GM12873 (cell line): ENCODE measurements at regions not wholly inside any gene's neighbourhood (a gene's known extent, or its start where the extent isn't known, plus 50 kb on each side); places are given as distances from the start of the nearest gene placed in this dataset.

Experiments used
- TF ChIP-seq, protein P1 (sequence below): IDR thresholded peaks from 2 replicates; pipeline ENCODE4 v1.5.1; 2012; ENCODE audit warnings: low read depth, mild to moderate bottlenecking, moderate library complexity, low read length, control low read depth; ENCODE audit not compliant: insufficient read depth; ENCODE audit errors: missing control alignments

DNA sequence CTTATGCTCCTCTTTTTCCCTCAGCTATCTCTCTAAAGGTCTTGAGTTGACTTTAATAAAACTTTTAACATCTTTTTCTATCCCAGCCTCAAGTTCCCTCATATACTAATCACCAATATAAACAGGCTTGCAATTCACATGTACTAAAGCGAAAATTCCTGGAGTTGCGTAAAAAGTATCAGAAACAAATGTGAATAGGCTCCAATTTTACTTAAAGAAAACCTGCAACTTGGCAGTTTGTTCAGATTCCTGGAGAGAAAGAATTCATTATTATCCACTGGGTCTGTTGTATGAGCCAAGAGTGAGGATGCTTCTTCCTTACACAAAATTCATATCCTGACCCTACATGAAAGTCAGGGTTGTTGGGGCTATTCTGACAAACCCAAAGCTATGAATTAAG, 384.2 kb downstream of the DTWD2 start:
- TF ChIP-seq, protein P1, sequence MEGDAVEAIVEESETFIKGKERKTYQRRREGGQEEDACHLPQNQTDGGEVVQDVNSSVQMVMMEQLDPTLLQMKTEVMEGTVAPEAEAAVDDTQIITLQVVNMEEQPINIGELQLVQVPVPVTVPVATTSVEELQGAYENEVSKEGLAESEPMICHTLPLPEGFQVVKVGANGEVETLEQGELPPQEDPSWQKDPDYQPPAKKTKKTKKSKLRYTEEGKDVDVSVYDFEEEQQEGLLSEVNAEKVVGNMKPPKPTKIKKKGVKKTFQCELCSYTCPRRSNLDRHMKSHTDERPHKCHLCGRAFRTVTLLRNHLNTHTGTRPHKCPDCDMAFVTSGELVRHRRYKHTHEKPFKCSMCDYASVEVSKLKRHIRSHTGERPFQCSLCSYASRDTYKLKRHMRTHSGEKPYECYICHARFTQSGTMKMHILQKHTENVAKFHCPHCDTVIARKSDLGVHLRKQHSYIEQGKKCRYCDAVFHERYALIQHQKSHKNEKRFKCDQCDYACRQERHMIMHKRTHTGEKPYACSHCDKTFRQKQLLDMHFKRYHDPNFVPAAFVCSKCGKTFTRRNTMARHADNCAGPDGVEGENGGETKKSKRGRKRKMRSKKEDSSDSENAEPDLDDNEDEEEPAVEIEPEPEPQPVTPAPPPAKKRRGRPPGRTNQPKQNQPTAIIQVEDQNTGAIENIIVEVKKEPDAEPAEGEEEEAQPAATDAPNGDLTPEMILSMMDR: no peak

GRCh38 chr5:118603278-118603677, 385.1 kb downstream of the DTWD2 start:
- TF ChIP-seq, protein P1: no peak

- TF ChIP-seq, protein P1: no peak
These were observed 390.0 kb downstream of the DTWD2 start for GRCh38 chr5:118598311-118598710.

DNA sequence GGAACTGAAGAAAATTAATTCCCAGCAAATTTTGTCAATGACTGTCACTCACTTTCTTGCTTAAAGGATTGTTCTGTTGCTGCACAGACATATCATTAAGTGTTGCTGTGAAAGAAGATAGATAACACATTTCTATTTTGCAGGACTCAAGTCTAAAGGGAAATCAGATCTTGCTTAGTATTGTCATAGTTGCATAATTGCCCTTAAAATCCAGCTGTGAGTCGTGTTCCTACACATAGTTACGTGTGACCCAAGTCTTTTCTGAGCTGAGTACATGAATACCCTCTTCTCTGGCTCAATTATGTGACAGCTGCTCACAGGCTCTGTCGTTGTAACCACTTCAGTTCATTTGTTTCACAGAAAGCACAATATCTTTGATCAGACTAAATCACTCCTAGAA, 390.8 kb downstream of the DTWD2 start:
- TF ChIP-seq, protein P1: no peak

- TF ChIP-seq, protein P1: no peak
These were observed 392.1 kb downstream of the DTWD2 start for GRCh38 chr5:118596255-118596654.

DNA sequence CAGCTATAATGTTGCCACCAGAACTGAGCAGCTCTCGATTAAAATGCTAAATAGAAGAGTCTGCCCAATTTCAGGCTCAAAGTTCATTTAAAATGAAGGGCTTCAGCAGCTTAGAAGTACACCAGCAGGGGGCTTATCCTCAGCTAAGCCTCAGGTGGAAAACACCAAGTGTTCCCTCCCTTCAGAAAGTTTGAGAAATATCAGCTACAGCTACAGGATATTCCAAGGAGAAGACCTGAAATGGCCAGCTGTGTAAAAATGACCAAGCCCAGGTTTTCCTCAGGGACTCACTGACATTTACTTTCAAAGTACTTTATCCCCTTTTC, 395.4 kb downstream of the DTWD2 start:
- TF ChIP-seq, protein P1: peak; percentile 52

- TF ChIP-seq, protein P1: no peak
These were observed 395.9 kb downstream of the DTWD2 start for GRCh38 chr5:118592229-118593002.
